GM18511 (cell line): ENCODE measurements at regions not wholly inside any gene's neighbourhood (a gene's known extent, or its start where the extent isn't known, plus 50 kb on each side); places are given as distances from the start of the nearest gene placed in this dataset.
"Not testable (repeated sequence)": the region's sequence is repeated elsewhere in the genome, so short reads cannot be mapped to it uniquely, and the experiment has no call there.

Experiments
- ATAC-seq: cut with Tn5 transposase; IDR thresholded peaks from one replicate; pipeline ENCODE4 v1.9.1; 2021; ENCODE audit warnings: mild to moderate bottlenecking, moderate library complexity; ENCODE audit not compliant: unreplicated experiment

GRCh38 chr4:174183259-174183658 is 100.2 kb downstream of the FBXO8 start:
- no peak for ATAC-seq

DNA sequence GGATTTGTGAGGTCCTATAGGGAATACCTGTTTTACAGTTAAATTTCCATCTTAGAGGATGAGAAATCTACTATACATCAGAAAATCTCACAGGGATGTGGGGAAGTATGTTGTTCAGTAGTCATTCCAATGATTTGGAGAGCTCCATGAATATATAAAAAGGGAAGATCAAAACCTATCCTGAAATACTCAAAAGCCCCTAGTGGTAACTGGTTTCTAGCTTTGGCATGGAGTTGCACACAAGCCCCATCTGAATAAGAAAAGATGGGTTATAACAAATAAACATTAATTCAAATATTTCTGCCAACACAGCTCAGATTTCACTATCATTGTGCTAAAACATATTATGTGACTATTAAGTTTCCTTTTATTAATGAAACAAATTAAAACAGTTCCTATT is 101.6 kb downstream of the FBXO8 start:
- ATAC-seq = no peak

- no peak for ATAC-seq
Observed at GRCh38 chr4:174177536-174177935, 105.9 kb downstream of the FBXO8 start.

- not testable (repeated sequence) for ATAC-seq
Observed at GRCh38 chr4:174175836-174176235, 107.6 kb downstream of the FBXO8 start.

DNA sequence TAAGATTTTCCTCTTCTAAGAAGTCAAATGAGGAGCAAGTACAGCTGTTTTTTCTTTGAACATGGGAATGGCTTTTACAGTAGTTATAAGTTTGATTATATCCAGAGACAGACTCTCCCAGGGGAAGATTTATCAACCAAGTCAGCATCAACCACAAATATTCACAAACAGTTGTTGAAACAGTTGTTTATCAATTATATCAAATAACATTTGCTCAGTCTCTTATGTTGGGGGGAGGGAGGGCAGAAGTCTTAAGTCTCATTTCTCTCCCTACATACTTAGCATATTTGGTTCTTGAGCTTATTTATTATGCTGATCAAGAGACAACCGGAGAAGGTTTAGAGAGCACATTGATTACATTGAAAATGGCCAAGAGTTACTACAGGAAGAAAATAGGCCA is 110.1 kb downstream of the FBXO8 start:
- no peak for ATAC-seq

DNA sequence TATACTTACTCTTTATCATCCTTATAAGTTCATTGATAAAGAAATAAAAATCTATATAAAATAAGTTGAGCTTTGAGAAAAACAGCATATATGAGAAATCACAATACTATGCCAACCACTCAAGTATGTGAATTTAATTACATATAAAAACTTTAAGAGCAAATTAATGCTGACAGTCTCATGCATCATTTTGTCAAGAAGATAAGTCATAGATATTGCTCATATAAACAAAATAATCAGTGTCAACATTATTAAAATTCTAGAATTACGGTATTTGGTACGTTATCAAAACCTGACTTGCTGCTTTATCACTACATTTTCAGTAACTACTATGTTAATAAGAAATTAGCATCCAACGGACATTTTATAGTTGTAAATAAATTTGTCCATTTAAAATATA is 111.2 kb downstream of the FBXO8 start:
- no peak for ATAC-seq

GRCh38 chr4:174170906-174171305 is 112.6 kb downstream of the FBXO8 start:
- ATAC-seq = no peak

DNA sequence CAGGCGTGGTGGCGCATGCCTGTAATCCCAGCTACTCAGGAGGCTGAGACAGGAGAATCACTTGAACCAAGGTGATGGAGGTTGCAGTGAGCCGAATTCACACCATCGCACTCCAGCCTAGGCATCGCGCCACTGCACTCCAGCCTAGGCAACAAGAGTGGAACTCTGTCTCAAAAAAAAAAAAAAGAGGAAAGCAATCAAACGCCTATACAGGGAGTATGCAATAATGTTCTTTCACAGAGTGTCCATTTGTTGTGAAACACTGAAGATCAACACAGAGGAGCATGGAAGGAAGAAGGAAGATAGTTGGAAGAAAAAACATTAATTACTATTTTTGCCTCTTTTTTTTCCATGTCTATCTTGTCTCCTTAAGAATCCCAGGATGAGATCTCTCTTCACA is 113.4 kb downstream of the FBXO8 start:
- ATAC-seq = no peak

- no peak for ATAC-seq
Observed at GRCh38 chr4:174157106-174157607, 126.3 kb downstream of the FBXO8 start.

DNA sequence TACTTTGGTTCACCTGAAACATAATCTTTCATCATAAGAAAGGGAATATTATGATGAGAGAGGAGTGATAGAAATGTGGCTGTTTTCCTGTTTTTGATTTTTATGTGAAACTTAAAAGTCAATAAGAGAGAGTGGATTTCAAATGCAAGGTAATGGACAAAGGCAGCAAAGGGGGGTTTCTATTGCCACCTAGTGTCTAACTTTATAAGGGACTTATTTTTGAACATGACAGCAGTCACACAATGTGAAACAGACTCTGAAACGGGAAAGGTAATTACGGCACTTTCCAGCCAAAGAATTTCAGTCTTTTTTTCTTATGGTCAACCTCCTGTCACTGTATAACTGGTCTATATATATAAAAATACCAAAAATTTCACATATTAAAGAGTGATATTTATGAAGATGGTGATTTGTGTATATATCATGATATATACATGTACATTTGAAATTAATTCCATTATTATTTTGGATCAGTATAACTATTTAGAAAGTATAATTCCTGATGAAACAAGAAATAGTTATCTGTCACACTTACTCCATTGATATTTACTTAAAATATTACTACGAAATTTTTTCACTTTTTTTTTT is 127.1 kb downstream of the FBXO8 start:
- ATAC-seq = peak; percentile 90

- no peak for ATAC-seq
Observed at GRCh38 chr4:174154215-174154854, 129.1 kb downstream of the FBXO8 start.

GRCh38 chr4:174152717-174153466 is 130.6 kb downstream of the FBXO8 start:
- no peak for ATAC-seq

GRCh38 chr4:174147863-174148262 is 135.6 kb downstream of the FBXO8 start:
- ATAC-seq = no peak

DNA sequence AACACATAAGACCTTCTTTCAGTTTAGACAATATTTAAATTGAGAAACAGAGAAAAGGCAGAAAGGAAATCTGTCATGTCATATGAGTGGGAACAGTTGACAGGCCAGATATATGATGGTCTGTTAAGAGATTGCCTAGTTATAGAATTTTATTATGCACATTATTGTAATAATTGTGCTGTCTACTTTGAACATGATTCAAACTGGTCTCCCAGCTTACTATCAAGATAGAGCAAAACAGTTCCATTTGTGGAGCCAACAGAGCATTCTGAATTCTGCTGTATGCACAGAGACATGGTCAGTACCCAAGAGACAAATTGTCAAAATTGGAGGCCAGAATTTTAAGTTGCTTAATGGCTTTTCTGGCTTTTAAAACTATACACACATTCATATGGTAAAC is 139.4 kb downstream of the FBXO8 start:
- no peak for ATAC-seq

- no peak for ATAC-seq
Observed at GRCh38 chr4:174141876-174142275, 141.6 kb downstream of the FBXO8 start.

- ATAC-seq = no peak
Observed at GRCh38 chr4:174138616-174139015, 144.9 kb downstream of the FBXO8 start.

DNA sequence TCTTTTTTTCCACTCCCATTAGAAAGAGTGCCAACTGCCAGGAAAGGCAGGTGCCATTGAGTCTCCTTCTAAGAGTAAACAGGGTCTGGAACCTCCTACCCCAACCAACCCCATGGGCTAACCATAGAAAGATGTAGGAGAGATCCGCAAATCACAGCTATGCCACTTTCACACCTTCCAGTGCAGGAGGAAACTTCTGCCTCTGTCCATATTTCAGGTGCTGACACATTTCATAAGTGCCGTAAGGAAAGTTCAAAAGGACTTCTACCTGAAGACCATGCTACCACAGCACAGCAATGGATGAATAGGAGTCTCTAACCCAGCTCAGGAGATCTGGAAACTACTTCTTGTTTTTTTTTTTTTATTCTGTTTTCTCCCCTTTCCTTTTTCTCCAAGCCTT is 145.8 kb downstream of the FBXO8 start:
- no peak for ATAC-seq

- ATAC-seq = no peak
Observed at GRCh38 chr4:174135936-174136406, 147.5 kb downstream of the FBXO8 start.

GRCh38 chr4:174135530-174135929 is 147.9 kb downstream of the FBXO8 start:
- no peak for ATAC-seq

GRCh38 chr4:174134361-174134760 is 149.1 kb downstream of the FBXO8 start:
- no peak for ATAC-seq

DNA sequence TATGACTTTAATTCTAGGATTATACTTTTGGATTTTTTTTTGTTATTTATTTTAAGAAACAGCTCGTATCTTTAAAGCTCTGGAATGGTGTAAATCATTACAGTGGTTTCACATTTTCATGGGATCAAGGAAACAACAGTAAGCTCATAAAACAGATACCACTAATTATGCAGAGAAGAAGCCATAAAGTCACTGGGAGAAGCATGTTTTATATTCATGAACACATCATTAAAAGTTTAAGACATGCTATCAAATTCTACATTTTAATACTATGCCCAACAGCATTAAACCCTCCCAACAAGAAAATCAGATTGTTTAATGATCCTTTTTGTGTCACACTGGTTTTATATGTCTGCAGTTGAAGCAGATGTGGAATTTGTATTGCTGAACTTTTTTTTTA is 149.9 kb downstream of the FBXO8 start:
- ATAC-seq = no peak

GRCh38 chr4:174131901-174132300 is 151.6 kb downstream of the FBXO8 start:
- no peak for ATAC-seq
